Lower lobe of right lung (tissue), 2 donors: ENCODE measurements at regions not wholly inside any gene's neighbourhood (a gene's known extent, or its start where the extent isn't known, plus 50 kb on each side); places are given as distances from the start of the nearest gene placed in this dataset.

ENCODE experiments used
- ATAC-seq, 2 donors: fragments of 200-7000 bp; cut with Tn5 transposase; one replicate each; pipeline ENCODE4 v1.9.1; 2020 to 2022; ENCODE audit warnings: mild to moderate bottlenecking in 2 of 2, moderate library complexity in 2 of 2
- DNase-seq: peaks from one replicate; pipeline ENCODE4 v3.0.0-alpha.2; 2020
- H3K27ac ChIP-seq: fragments of 200-600 bp; one replicate; pipeline ENCODE4 v1.8.0; 2022
- H3K27me3 ChIP-seq: fragments of 200-600 bp; one replicate; pipeline ENCODE4 v1.8.0; 2022; ENCODE audit warnings: low read depth
- H3K36me3 ChIP-seq: fragments of 200-600 bp; one replicate; pipeline ENCODE4 v1.8.0; 2022; ENCODE audit warnings: mild to moderate bottlenecking
- H3K4me1 ChIP-seq: fragments of 200-600 bp; one replicate; pipeline ENCODE4 v1.8.0; 2022
- H3K4me3 ChIP-seq: fragments of 200-600 bp; one replicate; pipeline ENCODE4 v1.8.0; 2022; ENCODE audit warnings: mild to moderate bottlenecking
- H3K9me3 ChIP-seq: fragments of 200-600 bp; one replicate; pipeline ENCODE4 v1.8.0; 2022
- intact Hi-C: fragments of 100-400 bp; cut with DNase I; formaldehyde crosslinking; loops from one replicate; pipeline ENCODE4 v1.11.0; 2022
- TF ChIP-seq, protein P1 (sequence below): fragments of 200-600 bp; IDR thresholded peaks from one replicate; pipeline ENCODE4 v1.8.0; 2022; ENCODE audit warnings: antibody characterized with exemption, mild to moderate bottlenecking
- donor health status: DM: no; HTN: yes; CAD: no; lungs with severe emphysema.

DNA sequence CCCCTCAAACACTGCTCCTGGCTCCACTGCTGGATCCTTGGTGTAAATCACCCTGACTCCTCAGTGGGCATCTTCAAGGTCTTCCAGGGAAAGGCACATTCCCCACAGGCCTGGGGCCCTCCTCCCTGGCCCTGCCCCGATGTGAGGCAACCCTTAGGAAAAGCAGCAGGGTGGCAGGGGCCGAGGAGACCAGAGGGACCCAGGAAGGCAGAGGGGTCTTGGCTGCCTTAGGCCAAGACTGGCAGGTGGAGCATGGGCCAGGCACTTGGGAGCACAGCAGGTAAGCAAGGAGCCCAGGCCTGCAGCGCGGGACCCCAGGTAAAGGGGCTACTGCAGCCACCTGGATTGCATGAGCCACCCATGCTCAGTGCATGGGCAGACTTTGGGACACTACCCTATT lies 96.9 kb downstream of the GYPC start:
- ATAC-seq (peak in 1 of 2 donors; percentile 24), DNase-seq (no peak)
- TF ChIP-seq, protein P1, sequence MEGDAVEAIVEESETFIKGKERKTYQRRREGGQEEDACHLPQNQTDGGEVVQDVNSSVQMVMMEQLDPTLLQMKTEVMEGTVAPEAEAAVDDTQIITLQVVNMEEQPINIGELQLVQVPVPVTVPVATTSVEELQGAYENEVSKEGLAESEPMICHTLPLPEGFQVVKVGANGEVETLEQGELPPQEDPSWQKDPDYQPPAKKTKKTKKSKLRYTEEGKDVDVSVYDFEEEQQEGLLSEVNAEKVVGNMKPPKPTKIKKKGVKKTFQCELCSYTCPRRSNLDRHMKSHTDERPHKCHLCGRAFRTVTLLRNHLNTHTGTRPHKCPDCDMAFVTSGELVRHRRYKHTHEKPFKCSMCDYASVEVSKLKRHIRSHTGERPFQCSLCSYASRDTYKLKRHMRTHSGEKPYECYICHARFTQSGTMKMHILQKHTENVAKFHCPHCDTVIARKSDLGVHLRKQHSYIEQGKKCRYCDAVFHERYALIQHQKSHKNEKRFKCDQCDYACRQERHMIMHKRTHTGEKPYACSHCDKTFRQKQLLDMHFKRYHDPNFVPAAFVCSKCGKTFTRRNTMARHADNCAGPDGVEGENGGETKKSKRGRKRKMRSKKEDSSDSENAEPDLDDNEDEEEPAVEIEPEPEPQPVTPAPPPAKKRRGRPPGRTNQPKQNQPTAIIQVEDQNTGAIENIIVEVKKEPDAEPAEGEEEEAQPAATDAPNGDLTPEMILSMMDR = no peak
- H3K27ac ChIP-seq = no peak overlapping the region
- H3K4me3 ChIP-seq = no peak overlapping the region
- H3K27me3 ChIP-seq = no peaks in the 10 kb centered on the region
- H3K36me3 ChIP-seq = no peaks in the 10 kb centered on the region
- no peaks in the 10 kb centered on the region for H3K9me3 ChIP-seq
- intact Hi-C loops = no loop called here
- no peaks in the 10 kb centered on the region for H3K4me1 ChIP-seq

- H3K36me3 ChIP-seq = no peaks in the 10 kb centered on the region
- H3K4me3 ChIP-seq = no peak overlapping the region
Observed at GRCh38 chr2:126753501-126754212, 97.7 kb downstream of the GYPC start.

GRCh38 chr2:126754240-126755004 lies 98.5 kb downstream of the GYPC start:
- no peaks in the 10 kb centered on the region for H3K27me3 ChIP-seq
- intact Hi-C loops = no loop called here
- DNase-seq (no peak), ATAC-seq (no peak)
- H3K4me1 ChIP-seq = no peaks in the 10 kb centered on the region
- H3K27ac ChIP-seq = no peak overlapping the region
- no peaks in the 10 kb centered on the region for H3K36me3 ChIP-seq
- H3K4me3 ChIP-seq = no peak overlapping the region
- H3K9me3 ChIP-seq = no peaks in the 10 kb centered on the region
- TF ChIP-seq, protein P1 = no peak

More at GRCh38 chr2:126753501-126754212, 97.7 kb downstream of the GYPC start:
- Histone ChIP-seq H3K27ac (no peak overlapping the region), H3K9me3 (no peaks in the 10 kb centered on the region), H3K27me3 (no peaks in the 10 kb centered on the region), H3K4me1 (no peaks in the 10 kb centered on the region)
- ATAC-seq (no peak), DNase-seq (no peak)
- TF ChIP-seq, protein P1 = no peak
- intact Hi-C loops = no loop called here

GRCh38 chr2:126756125-126756524 lies 100.2 kb downstream of the GYPC start:
- Histone ChIP-seq H3K27ac (no peak overlapping the region), H3K27me3 (no peaks in the 10 kb centered on the region), H3K4me3 (no peak overlapping the region), H3K36me3 (no peaks in the 10 kb centered on the region), H3K4me1 (no peaks in the 10 kb centered on the region), H3K9me3 (no peaks in the 10 kb centered on the region)
- intact Hi-C loops = no loop called here
- DNase-seq (no peak), ATAC-seq (no peak)
- TF ChIP-seq, protein P1 = no peak

GRCh38 chr2:126761256-126761980 lies 105.5 kb downstream of the GYPC start:
- Histone ChIP-seq H3K36me3 (no peaks in the 10 kb centered on the region), H3K27me3 (no peaks in the 10 kb centered on the region), H3K9me3 (no peaks in the 10 kb centered on the region), H3K4me3 (no peak overlapping the region), H3K27ac (peak overlapping the region; percentile 26), H3K4me1 (no peaks in the 10 kb centered on the region)
- DNase-seq = no peak
- intact Hi-C loops = no loop called here
- ATAC-seq = peak in 1 of 2 donors; percentile 46
- TF ChIP-seq, protein P1 = no peak
